Muscle layer of colon (tissue), 2 donors: ENCODE measurements at regions not wholly inside any gene's neighbourhood (a gene's known extent, or its start where the extent isn't known, plus 50 kb on each side); places are given as distances from the start of the nearest gene placed in this dataset.

ENCODE experiments used
- H3K27ac ChIP-seq: one replicate; pipeline ENCODE4 v1.7.0; 2013; ENCODE audit warnings: low read depth, mild to moderate bottlenecking, low read length, moderate library complexity
- H3K27me3 ChIP-seq, 2 donors: one replicate each; pipeline ENCODE4 v1.7.0; 2013; ENCODE audit warnings: low read length in 2 of 2, mild to moderate bottlenecking in 2 of 2; ENCODE audit not compliant: insufficient read depth in 2 of 2, control insufficient read depth in 1 of 2
- H3K36me3 ChIP-seq: one replicate; pipeline ENCODE4 v1.7.0; 2013; ENCODE audit warnings: mild to moderate bottlenecking, low read length; ENCODE audit not compliant: insufficient read depth
- H3K4me1 ChIP-seq: one replicate; pipeline ENCODE4 v1.7.0; 2013; ENCODE audit warnings: mild to moderate bottlenecking, low read length; ENCODE audit not compliant: insufficient read depth
- H3K4me3 ChIP-seq, 2 donors: one replicate each; pipeline ENCODE4 v1.7.0; 2013; ENCODE audit warnings: low read length in 2 of 2, low read depth in 1 of 2, mild to moderate bottlenecking in 1 of 2, moderate library complexity in 1 of 2
- H3K9ac ChIP-seq: one replicate; pipeline ENCODE4 v1.7.0; 2013; ENCODE audit warnings: low read length
- H3K9me3 ChIP-seq: one replicate; pipeline ENCODE4 v1.7.0; 2013; ENCODE audit warnings: mild to moderate bottlenecking, low read length
- donor health status: abdominal sarcoma.
- donor health status: Adenocarcinoma of cecum.

DNA sequence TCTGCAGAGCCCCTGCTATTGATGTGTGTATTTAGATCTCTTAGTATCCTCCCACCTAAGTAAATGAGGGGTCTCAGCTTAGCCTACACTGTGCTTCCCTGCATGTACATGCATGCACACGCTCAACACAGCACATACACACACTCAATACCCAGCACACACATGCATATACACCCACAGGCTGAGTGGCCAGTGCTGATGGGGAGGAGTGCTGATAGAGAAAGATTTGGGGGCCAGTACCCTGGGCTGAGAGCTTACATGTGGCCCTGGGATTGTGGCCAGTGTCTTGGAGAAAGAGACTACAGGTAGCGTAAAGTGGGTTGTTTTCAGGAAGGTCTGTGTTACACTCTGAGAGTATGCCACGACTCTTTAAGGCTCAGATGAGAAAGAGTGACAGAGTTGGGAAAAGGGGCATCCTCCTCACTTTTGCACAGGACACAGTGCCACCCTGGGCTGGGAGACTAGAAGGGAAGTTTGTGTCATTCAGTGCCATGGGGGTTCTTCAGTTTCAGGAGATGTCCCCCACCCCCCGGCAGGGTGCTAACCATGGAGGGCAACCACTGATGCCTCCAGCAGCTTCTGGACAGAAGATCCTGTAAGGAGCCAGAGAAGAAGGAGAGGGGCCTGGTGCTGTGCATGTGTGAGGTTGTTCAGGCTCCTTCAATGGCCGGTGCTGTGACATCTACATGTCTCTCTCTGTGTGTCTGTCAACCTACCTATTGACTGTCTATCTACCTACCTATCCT is 166.8 kb downstream of the RHOU start:
- peak overlapping the region; percentile 54 for H3K27ac ChIP-seq
- H3K4me3 ChIP-seq, result peak overlapping the region in 1 of 2 donors; percentile 17
- H3K36me3 ChIP-seq, result no peaks in the 10 kb centered on the region
- H3K9ac ChIP-seq, result no peak overlapping the region
- no peaks in the 10 kb centered on the region for H3K27me3 ChIP-seq
- H3K4me1 ChIP-seq, result peaks cover 46% of the 10 kb centered on the region
- no peaks in the 10 kb centered on the region for H3K9me3 ChIP-seq

DNA sequence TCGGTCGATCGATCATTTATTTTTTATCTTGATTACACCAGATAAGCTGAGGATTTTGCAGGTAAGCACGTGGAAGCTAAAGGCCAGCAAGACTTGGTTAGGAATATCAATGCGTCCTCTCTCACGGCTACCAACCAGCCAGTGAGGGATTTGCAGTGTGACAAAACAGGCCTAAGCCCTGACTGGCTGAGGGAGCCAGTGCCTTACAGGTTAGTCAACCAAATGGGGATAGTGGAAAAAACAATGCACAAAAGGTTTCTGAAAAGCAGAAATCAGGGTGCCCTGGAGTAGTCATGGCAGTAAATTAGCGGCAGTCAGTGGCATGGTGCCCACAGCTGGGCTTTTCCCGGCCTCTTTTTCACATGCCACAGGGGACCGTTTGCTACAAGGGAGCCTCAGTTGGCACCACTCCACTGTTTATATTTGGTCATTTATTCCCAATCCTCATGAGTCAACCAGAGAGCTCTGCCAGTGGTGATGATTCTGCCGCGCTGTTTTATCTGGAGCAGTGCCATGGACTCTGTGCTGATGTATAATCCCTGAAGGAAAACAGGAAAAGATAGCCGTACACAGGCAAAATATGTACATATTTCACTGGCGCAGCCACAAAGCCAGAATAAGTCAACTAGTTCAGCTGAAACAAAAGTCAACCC is 167.6 kb downstream of the RHOU start:
- peak overlapping the region; percentile 54 for H3K27ac ChIP-seq
- H3K4me3 ChIP-seq, result peak overlapping the region in 1 of 2 donors; percentile 17
- H3K9ac ChIP-seq, result no peak overlapping the region
- no peaks in the 10 kb centered on the region for H3K27me3 ChIP-seq
- peaks cover 46% of the 10 kb centered on the region for H3K4me1 ChIP-seq
- no peaks in the 10 kb centered on the region for H3K9me3 ChIP-seq
- no peaks in the 10 kb centered on the region for H3K36me3 ChIP-seq

DNA sequence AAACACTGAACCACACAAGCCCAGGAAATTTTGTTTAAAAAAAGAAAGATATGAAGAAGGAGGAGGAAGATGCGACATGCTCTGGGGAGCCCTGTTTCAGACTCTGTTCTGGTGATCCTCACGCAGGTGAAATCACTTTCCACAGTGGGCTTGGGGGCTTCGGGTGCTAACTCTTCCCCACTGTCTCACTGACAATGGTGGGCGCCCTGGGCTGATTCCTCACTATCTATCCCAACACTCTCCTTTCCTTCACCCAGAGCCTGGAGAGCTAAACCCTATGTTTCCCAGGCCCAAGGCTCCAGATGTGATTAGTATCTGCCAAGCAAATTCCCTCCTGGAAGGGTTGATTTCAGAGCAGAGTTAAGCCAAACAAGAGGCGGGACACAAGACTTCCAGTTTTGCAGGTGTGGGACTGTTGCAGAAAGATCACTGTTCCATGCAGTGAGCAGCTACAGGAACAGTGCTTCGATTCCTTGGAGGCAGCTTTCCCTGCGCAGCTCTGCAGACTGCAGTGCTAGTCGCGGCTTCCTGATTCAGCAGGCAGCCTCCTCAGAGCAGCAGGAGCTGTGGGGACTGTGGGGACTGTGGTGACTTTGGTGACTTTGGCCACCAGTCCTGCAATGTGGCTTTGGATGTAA is 168.3 kb downstream of the RHOU start:
- Histone ChIP-seq H3K27ac (peak overlapping the region; percentile 10), H3K9ac (no peak overlapping the region), H3K4me3 (peak overlapping the region in 1 of 2 donors; percentile 17)

DNA sequence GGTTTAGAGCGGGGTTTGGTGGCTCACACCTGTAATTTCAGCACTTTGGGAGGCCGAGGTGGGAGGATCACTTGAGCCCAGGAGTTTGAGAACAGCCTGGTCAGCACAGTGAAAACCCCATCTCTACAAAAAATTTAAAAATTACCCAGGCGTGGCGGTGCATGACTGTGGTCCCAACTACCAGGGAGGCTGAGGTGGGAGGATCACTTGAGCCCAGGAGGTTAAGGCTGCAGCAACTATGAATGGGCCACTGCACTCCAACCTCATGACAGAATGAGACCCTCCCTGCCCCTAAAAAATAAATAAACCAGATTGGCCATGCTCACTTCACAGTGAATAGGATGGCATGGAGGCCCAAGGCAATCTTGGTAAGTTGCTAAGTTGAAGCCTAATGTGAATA is 168.9 kb downstream of the RHOU start:
- Histone ChIP-seq H3K9ac (no peak overlapping the region), H3K27me3 (no peaks in the 10 kb centered on the region), H3K27ac (no peak overlapping the region), H3K36me3 (no peaks in the 10 kb centered on the region), H3K4me1 (peaks cover 46% of the 10 kb centered on the region), H3K9me3 (no peaks in the 10 kb centered on the region), H3K4me3 (no peak overlapping the region)

More for the DNA sequence above, 168.3 kb downstream of the RHOU start:
- Histone ChIP-seq H3K27me3 (no peaks in the 10 kb centered on the region), H3K36me3 (no peaks in the 10 kb centered on the region), H3K4me1 (peaks cover 46% of the 10 kb centered on the region), H3K9me3 (no peaks in the 10 kb centered on the region)

DNA sequence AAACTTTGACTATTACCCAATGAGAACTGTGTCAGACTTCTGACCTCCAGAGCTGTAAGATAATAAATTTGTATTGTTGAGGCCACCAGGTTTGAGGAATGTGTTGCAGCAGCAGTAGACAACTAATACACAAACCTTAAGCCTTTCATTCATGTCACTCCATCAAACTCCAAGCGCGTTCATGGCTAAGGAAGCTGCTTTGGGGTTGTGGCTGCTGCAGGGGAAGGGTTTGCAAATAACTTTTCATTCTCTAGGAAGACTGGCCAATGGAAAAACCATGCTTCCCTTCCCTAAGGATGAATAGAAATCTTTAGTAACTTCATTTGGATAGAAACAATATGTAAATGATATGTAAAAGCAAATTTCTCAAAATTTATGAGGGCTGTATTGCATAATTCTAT is 170.4 kb downstream of the RHOU start:
- H3K9me3 ChIP-seq, result no peaks in the 10 kb centered on the region
- no peaks in the 10 kb centered on the region for H3K27me3 ChIP-seq
- no peak overlapping the region for H3K27ac ChIP-seq
- no peaks in the 10 kb centered on the region for H3K36me3 ChIP-seq
- H3K9ac ChIP-seq, result no peak overlapping the region
- H3K4me3 ChIP-seq, result no peak overlapping the region
- peaks cover 35% of the 10 kb centered on the region for H3K4me1 ChIP-seq

DNA sequence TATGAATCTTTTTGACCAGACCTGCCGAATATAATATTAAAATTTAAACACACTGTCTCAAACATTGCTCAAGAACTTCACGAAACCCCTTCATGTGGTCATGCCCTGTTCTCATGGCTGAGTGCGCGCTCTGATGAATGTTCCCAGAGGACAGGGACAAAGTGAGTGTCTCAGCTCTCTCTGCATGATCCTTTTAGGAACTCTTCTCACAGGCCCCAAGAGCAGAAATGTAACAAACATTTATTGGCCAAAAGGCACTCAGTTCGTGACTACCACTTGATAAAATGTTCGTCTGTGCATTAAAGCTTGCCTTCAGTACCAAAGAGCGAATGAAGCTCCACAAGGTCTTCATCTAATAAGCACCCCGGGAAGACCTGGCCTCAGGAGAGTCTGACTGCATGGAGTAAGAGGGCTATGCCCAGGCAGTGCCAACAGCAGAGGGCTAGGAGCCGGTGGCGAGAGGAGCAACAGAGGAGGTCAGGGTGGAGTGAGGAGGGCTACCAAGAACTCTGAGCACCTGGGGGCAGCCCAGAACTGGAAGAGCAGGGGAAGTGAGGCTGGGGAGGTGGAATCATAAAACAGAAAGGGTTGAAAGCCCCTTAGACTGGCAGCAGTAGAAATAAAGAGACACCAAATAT is 171.1 kb downstream of the RHOU start:
- H3K27ac ChIP-seq, result no peak overlapping the region

DNA sequence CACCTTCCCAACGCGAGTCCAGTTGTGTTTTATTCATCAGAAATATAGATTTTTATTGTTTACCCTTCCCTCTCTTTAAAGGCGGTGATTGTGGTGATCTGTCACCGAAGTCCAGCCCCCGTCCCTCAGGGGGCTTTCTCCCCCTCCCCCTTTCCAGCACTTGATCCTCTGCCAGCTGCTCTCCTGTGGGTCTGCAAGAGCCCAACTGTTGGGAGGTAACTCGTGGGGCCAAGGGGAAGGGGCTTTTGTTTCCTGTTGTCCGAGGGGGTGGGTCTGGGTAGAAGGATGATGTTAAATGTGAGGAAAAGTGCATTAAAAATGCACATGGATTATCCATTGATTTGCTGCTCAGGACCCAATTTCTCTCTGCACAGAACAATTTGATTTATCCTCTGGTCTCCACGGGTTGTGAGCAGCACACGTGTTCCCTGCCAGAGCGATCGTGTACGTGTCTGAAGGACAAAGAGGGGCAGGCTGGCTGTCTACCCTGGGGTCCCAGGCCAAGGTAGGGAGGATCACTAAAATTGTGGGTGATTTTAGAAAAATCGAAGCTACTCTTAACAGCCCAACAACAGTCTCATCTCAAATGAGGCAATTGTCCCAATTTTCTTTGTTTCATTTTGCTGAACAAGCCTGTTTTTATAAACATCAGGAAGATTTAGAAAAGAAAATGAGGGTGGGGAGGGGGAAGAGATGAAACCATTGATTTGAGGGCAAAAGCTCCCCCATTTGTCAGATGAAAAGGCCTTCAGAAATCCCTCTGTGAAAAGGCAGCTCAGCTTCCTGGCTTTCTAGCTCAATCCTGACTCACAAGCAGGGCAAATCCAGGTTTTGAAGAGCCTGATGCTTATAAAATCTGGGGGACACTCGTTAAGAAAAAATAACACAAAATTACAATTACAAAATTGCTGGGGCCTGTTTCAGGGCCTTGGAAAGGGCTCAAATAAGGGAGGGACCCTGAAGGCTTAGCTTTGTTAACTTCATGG is 176.2 kb downstream of the RHOU start:
- H3K9ac ChIP-seq, result no peak overlapping the region
- H3K27me3 ChIP-seq, result no peaks in the 10 kb centered on the region
- no peaks in the 10 kb centered on the region for H3K36me3 ChIP-seq
- H3K9me3 ChIP-seq, result no peaks in the 10 kb centered on the region
- H3K4me3 ChIP-seq, result no peak overlapping the region
- H3K27ac ChIP-seq, result no peak overlapping the region
- H3K4me1 ChIP-seq, result no peaks in the 10 kb centered on the region

More for the DNA sequence above, 171.1 kb downstream of the RHOU start:
- H3K27me3 ChIP-seq, result no peaks in the 10 kb centered on the region
- no peak overlapping the region for H3K9ac ChIP-seq
- H3K4me3 ChIP-seq, result no peak overlapping the region
- no peaks in the 10 kb centered on the region for H3K9me3 ChIP-seq
- peaks cover 29% of the 10 kb centered on the region for H3K4me1 ChIP-seq
- no peaks in the 10 kb centered on the region for H3K36me3 ChIP-seq

DNA sequence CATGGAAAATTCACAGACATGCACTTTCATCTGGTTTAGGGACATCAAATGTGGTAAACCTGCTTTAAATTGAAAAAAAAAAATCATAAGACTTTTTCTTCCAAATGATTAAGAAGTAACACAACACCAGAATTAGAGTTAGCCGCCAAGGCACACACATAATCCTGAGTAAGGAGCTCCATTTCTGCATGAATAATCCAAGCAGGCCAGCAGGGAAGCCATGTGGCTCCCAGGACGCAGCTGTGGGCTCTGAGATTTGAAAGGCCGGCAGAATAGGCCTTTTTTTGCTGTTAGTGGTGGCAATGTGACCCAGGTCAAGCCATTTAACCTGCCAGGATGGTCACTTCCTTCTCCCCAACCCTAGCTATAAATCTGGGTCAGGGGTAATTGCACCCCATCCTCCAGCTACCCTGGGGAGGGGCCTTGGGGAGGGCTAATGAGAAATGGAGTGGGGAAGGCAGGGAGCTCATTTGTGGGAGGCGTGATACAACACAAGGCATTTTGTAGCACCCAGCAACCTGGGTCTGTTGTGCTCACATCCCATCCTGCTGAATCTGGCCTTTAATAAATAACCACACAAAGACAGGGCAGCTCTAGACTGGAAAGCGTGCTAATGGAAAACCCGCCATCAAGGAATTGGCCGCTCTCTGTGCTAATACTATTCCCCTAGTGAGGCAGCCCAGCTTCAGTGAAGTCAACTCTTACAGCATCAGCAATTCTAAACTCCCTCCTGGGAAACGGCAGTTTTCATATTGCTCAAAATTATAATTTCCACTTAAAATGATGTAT is 178.5 kb downstream of the RHOU start:
- Histone ChIP-seq H3K4me1 (no peaks in the 10 kb centered on the region), H3K4me3 (no peak overlapping the region), H3K9ac (no peak overlapping the region), H3K27ac (no peak overlapping the region), H3K36me3 (no peaks in the 10 kb centered on the region), H3K27me3 (no peaks in the 10 kb centered on the region), H3K9me3 (no peaks in the 10 kb centered on the region)

DNA sequence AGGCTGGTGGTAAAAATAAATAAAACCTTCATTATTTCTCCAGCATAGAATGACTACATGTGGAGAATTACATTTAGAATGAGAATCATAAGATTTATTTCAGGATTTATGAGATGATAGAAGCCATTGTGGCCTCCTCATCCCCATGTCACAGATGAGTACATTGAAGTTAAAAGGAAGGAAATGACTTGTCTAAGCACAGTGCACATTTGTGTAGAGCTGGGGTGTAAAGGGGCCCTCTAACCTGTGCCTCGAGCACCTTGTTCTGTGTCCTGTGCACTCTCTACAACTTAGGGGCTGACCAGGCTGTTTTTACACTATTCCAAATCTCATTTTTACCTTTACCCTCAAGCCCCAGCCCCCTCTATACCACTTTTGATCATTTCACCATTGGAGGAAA is 179.4 kb downstream of the RHOU start:
- Histone ChIP-seq H3K9ac (no peak overlapping the region), H3K36me3 (no peaks in the 10 kb centered on the region), H3K4me1 (no peaks in the 10 kb centered on the region), H3K27ac (no peak overlapping the region), H3K4me3 (no peak overlapping the region), H3K27me3 (no peaks in the 10 kb centered on the region), H3K9me3 (no peaks in the 10 kb centered on the region)

DNA sequence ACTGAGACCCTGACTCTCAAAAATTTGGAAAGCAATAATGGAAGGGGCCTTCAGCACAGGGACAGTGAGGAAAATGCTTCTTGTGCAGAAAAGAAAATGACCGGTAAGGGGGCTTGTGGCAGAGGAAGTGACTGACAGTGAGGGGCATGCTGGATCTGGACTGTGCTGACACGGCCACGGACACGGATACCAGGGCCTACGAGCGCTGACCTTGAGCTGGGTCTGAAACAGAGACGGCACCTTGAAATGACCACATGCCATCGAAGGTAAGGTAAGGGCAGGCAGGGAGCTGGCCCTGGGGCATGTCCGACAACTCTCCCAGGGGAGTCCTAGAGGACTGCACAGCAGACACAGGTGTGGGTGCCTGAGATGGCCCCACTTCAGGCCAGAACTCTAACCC is 182.1 kb downstream of the RHOU start:
- no peaks in the 10 kb centered on the region for H3K27me3 ChIP-seq

More for the DNA sequence above, 182.1 kb downstream of the RHOU start:
- Histone ChIP-seq H3K36me3 (no peaks in the 10 kb centered on the region), H3K9ac (no peak overlapping the region), H3K9me3 (no peaks in the 10 kb centered on the region), H3K27ac (no peak overlapping the region), H3K4me1 (no peaks in the 10 kb centered on the region), H3K4me3 (no peak overlapping the region)
